HL-60/S4 treated with phorbol 12-myristate 13-acetate at 8.2 ng/mL for 4 days and 3 days (cell line): ENCODE measurements at regions not wholly inside any gene's neighbourhood (a gene's known extent, or its start where the extent isn't known, plus 50 kb on each side); places are given as distances from the start of the nearest gene placed in this dataset.
"Not testable (repeated sequence)": the region's sequence is repeated elsewhere in the genome, so short reads cannot be mapped to it uniquely, and the experiment has no call there.

Experiments used
- in situ Hi-C: fragments of 300-500 bp; cut with MboI; formaldehyde crosslinking; loops from 2 replicates; pipeline ENCODE4 v1.15.0; 2022; ENCODE audit warnings: low sequenced_read_pairs

GRCh38 chr14:89053303-89053702, 228.9 kb downstream of the TTC8 start:
- in situ Hi-C loops: no loop called here

GRCh38 chr14:89056394-89056793, 231.9 kb downstream of the TTC8 start:
- in situ Hi-C loops: no loop called here

- in situ Hi-C loops: no loop called here
Measured at GRCh38 chr14:89058697-89059096, 234.2 kb downstream of the TTC8 start.

- in situ Hi-C loops: no loop called here
Measured at GRCh38 chr14:89060191-89060590, 235.7 kb downstream of the TTC8 start.

- in situ Hi-C loops: no loop called here
Measured at GRCh38 chr14:89061696-89062095, 237.2 kb downstream of the TTC8 start.

- in situ Hi-C loops: no loop called here
Measured at GRCh38 chr14:89065879-89066278, 241.4 kb downstream of the TTC8 start.

- in situ Hi-C loops: no loop called here
Measured at GRCh38 chr14:89067293-89067972, 243.0 kb downstream of the TTC8 start.

GRCh38 chr14:89078021-89078795, 253.8 kb downstream of the TTC8 start:
- in situ Hi-C loops: no loop called here

GRCh38 chr14:89085231-89085731, 260.8 kb downstream of the TTC8 start:
- in situ Hi-C loops: no loop called here

GRCh38 chr14:89085737-89086382, 261.4 kb downstream of the TTC8 start:
- in situ Hi-C loops: no loop called here

- in situ Hi-C loops: no loop called here
Measured at GRCh38 chr14:89088530-89088929, 264.1 kb downstream of the TTC8 start.

- in situ Hi-C loops: no loop called here
Measured at GRCh38 chr14:89089330-89089729, 264.9 kb downstream of the TTC8 start.

- in situ Hi-C loops: no loop called here
Measured at GRCh38 chr14:89091781-89092180, 267.3 kb downstream of the TTC8 start.

GRCh38 chr14:89093083-89093730, 268.8 kb downstream of the TTC8 start:
- in situ Hi-C loops: no loop called here

- in situ Hi-C loops: no loop called here
Measured at GRCh38 chr14:89095036-89095435, 270.6 kb downstream of the TTC8 start.

GRCh38 chr14:89096946-89097345, 272.5 kb downstream of the TTC8 start:
- in situ Hi-C loops: no loop called here

- in situ Hi-C loops: no loop called here
Measured at GRCh38 chr14:89098254-89098653, 273.8 kb downstream of the TTC8 start.

- in situ Hi-C loops: not testable (repeated sequence)
Measured at GRCh38 chr14:89104171-89104817, 279.8 kb downstream of the TTC8 start.

- in situ Hi-C loops: not testable (repeated sequence)
Measured at GRCh38 chr14:89104861-89105260, 280.4 kb downstream of the TTC8 start.
